Sigmoid colon (tissue), 4 donors: ENCODE measurements at regions not wholly inside any gene's neighbourhood (a gene's known extent, or its start where the extent isn't known, plus 50 kb on each side); places are given as distances from the start of the nearest gene placed in this dataset.

Experiments
- EP300 ChIP-seq, 4 donors: sonication (generic); formaldehyde crosslinking; IDR thresholded peaks; one replicate each; pipeline ENCODE4 v1.6.1; 2017; ENCODE audit warnings: antibody characterized with exemption in 4 of 4
- POLR2A ChIP-seq, 2 donors: fragments of 450-650 bp; IDR thresholded peaks; one replicate each; pipeline ENCODE4 v1.6.1; 2016; ENCODE audit warnings: antibody characterized with exemption in 2 of 2, mild to moderate bottlenecking in 2 of 2, moderate library complexity in 2 of 2

DNA sequence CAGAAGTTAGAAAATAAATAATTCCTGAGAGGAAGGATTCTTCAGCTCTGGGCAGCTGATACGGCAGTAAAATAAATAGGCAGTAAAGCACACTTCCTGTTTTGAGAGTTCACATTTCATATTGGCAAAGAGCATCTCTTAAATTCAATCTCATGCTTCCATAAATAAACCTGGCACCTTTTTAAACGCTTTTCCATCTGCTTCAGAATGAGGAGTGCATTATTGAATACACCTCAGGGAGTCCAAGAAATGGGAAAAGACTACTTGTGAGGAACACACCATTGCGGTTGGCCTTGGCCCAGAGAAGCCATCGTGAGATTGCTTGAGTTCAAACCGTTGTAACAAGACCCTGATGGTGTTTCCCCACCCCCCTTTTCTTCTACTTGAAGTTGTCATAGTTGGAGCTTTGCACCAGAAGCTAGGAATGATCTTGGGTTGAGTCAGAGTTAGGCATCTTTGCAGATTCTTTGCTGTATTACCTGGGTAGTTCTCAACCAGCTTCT lies 123.9 kb downstream of the RDH14 start:
- no peak for TF ChIP-seq EP300 (IDR thresholded peaks at IDR 0.05)
- TF ChIP-seq POLR2A (IDR thresholded peaks at IDR 0.05) = no peak
